ENCODE measurements at regions not wholly inside any gene's neighbourhood (a gene's known extent, or its start where the extent isn't known, plus 50 kb on each side); places are given as distances from the start of the nearest gene placed in this dataset.

GRCh38 chr7:41164440-41164839, 538.5 kb downstream of the INHBA start:
- no peak overlapping the region for H2AFZ ChIP-seq (ENCODE audit: low read length)
- no peak overlapping the region for H3K27ac ChIP-seq (ENCODE audit: insufficient read length, low read depth, low read length)
- no peak overlapping the region for H4K5ac ChIP-seq (ENCODE audit: insufficient read length, low read depth, low read length)
- no peak overlapping the region for H3K56ac ChIP-seq (ENCODE audit: insufficient read length, low read depth, low read length)
- H3K9me3 ChIP-seq (ENCODE audit: control insufficient read depth, low read depth, low read length) = no peaks in the 10 kb centered on the region
- no peaks in the 10 kb centered on the region for H4K20me1 ChIP-seq (ENCODE audit: control insufficient read depth, insufficient read depth, insufficient read length)
- no peak overlapping the region for H3K18ac ChIP-seq (ENCODE audit: insufficient read length, low read depth, low read length)
- no peak overlapping the region for H3K23ac ChIP-seq (ENCODE audit: insufficient read length, low read depth, low read length)
- H2BK20ac ChIP-seq (ENCODE audit: low read depth, low read length, poor library complexity, severe bottlenecking) = no peak overlapping the region
- WGBS (ENCODE audit: extremely low coverage, insufficient read length, low lambda C conversion rate) = no CpG with 5 or more reads among the region's 2 CpGs
- no peak overlapping the region for H2BK15ac ChIP-seq (ENCODE audit: low read depth, low read length)
- no peaks in the 10 kb centered on the region for H3K4me1 ChIP-seq (ENCODE audit: insufficient read depth, low read length)
- H2BK12ac ChIP-seq (ENCODE audit: insufficient read length, low read depth, low read length) = no peak overlapping the region
- H3K23me2 ChIP-seq (ENCODE audit: insufficient read length, low read depth, low read length, poor library complexity, severe bottlenecking) = no peaks in the 10 kb centered on the region
- no peak overlapping the region for H3K4ac ChIP-seq (ENCODE audit: low read depth, low read length)
- no peak overlapping the region for H3K27ac Mint-ChIP-seq
- no peak overlapping the region for H3T11ph ChIP-seq (ENCODE audit: low read length)
- H3K79me1 ChIP-seq (ENCODE audit: insufficient read depth, low read depth, low read length, poor library complexity, severe bottlenecking) = no peaks in the 10 kb centered on the region
- H3K36me3 Mint-ChIP-seq (ENCODE audit: insufficient read depth in 1 of 3, low read depth in 3 of 3) = 0 out of 7 replicates have a peak, but pooled peaks cover 0 to 3% (median 0%) of the 10 kb centered on the region in 3 experiments
- no peak overlapping the region for H4K91ac ChIP-seq (ENCODE audit: insufficient read length, low read depth, low read length)
- H2BK120ac ChIP-seq (ENCODE audit: low read depth, low read length, poor library complexity, severe bottlenecking) = no peak overlapping the region
- no peak overlapping the region for H3K9ac ChIP-seq (ENCODE audit: extremely low read depth, insufficient read length, low read length)
- H3K4me3 Mint-ChIP-seq = no peak overlapping the region
- H2BK5ac ChIP-seq (ENCODE audit: insufficient read length, low read length) = no peak overlapping the region
- H2AK5ac ChIP-seq (ENCODE audit: insufficient read length, low read length) = no peak overlapping the region
- no peaks in the 10 kb centered on the region for H3K79me2 ChIP-seq (ENCODE audit: insufficient read depth, low read length)
- H3K27me3 ChIP-seq (ENCODE audit: insufficient read depth, low read length) = no peaks in the 10 kb centered on the region
- H3K14ac ChIP-seq (ENCODE audit: insufficient read depth, low read length) = no peak overlapping the region
- no peak overlapping the region for H4K8ac ChIP-seq (replicated peaks; ENCODE audit: insufficient read length, low read depth, low read length)
- no peaks in the 10 kb centered on the region for H3K27me3 Mint-ChIP-seq (ENCODE audit: low read depth)
- no peaks in the 10 kb centered on the region for H3K4me1 Mint-ChIP-seq
- DNase-seq = no peak
- peaks cover 0 to 6% of the 10 kb centered on the region in 2 experiments; a peak in 2 of 5 replicates for H3K9me3 Mint-ChIP-seq
- TF ChIP-seq CTCF (conservative IDR thresholded peaks at IDR 0.05) = no peak
- no peak overlapping the region for H3K4me2 ChIP-seq (ENCODE audit: insufficient read depth, insufficient read length, low read length)

All from H9 (cell line).